Thymus (tissue), 11 donors: ENCODE measurements at regions not wholly inside any gene's neighbourhood (a gene's known extent, or its start where the extent isn't known, plus 50 kb on each side); places are given as distances from the start of the nearest gene placed in this dataset.
"Not testable (repeated sequence)": the region's sequence is repeated elsewhere in the genome, so short reads cannot be mapped to it uniquely, and the experiment has no call there.

Experiments
- DNase-seq, 9 donors: peaks; one replicate each; pipeline ENCODE4 v3.0.0-alpha.2; 2013; ENCODE audit warnings: low spot score in 9 of 9, low read depth in 6 of 9, missing footprints in 1 of 9
- H3K27ac ChIP-seq, 2 donors: one replicate each; pipeline ENCODE4 v1.5.1; 2013; ENCODE audit warnings: control low read depth in 1 of 2, low read depth in 1 of 2, low read length in 1 of 2, mild to moderate bottlenecking in 1 of 2, moderate library complexity in 1 of 2
- H3K27me3 ChIP-seq, 2 donors: one replicate each; pipeline ENCODE4 v1.5.1; 2013; ENCODE audit warnings: low read length in 1 of 2; ENCODE audit not compliant: control insufficient read depth in 2 of 2, insufficient read depth in 1 of 2
- H3K36me3 ChIP-seq, 2 donors: one replicate each; pipeline ENCODE4 v1.5.1; 2013; ENCODE audit warnings: low read length in 1 of 2, mild to moderate bottlenecking in 1 of 2, moderate library complexity in 1 of 2; ENCODE audit not compliant: control insufficient read depth in 2 of 2, insufficient read depth in 2 of 2
- H3K4me1 ChIP-seq, 2 donors: one replicate each; pipeline ENCODE4 v1.5.1; 2013; ENCODE audit warnings: low read length in 2 of 2; ENCODE audit not compliant: control insufficient read depth in 2 of 2, insufficient read depth in 2 of 2
- H3K4me3 ChIP-seq, 2 donors: one replicate each; pipeline ENCODE4 v1.5.1; 2013; ENCODE audit warnings: low read length in 2 of 2, control low read depth in 1 of 2, mild to moderate bottlenecking in 1 of 2
- H3K9me3 ChIP-seq, 2 donors: one replicate each; pipeline ENCODE4 v1.5.1; 2013; ENCODE audit warnings: low read length in 1 of 2, mild to moderate bottlenecking in 1 of 2; ENCODE audit not compliant: control insufficient read depth in 2 of 2, insufficient read depth in 1 of 2
- WGBS: extraction: QIAGEN DNeasy Blood & Tissue Kit; methylation state at CpG from one replicate; pipeline ENCODE4 v1.1.7; 2013; 5-methylcytosine and 5-hydroxymethylcytosine counted together
- donor health status: healthy.

GRCh38 chr4:55259294-55259693 lies 86.7 kb upstream of the SRD5A3 start:
- 95% methylated on average over 3 of the region's 3 CpGs for whole genome bisulfite sequencing
- H3K27ac ChIP-seq, result no peak overlapping the region
- no peak for DNase-seq

GRCh38 chr4:55269470-55269869 lies 76.6 kb upstream of the SRD5A3 start:
- no peak for DNase-seq
- no peaks in the 10 kb centered on the region for H3K9me3 ChIP-seq
- no peak overlapping the region for H3K27ac ChIP-seq
- WGBS, result 86% methylated on average over 2 of the region's 2 CpGs
- no peak overlapping the region for H3K4me3 ChIP-seq
- H3K36me3 ChIP-seq, result no peaks in the 10 kb centered on the region
- no peaks in the 10 kb centered on the region for H3K27me3 ChIP-seq
- H3K4me1 ChIP-seq, result no peaks in the 10 kb centered on the region

More at GRCh38 chr4:55259294-55259693, 86.7 kb upstream of the SRD5A3 start:
- Histone ChIP-seq H3K36me3 (no peaks in the 10 kb centered on the region), H3K4me1 (no peaks in the 10 kb centered on the region), H3K9me3 (no peaks in the 10 kb centered on the region), H3K4me3 (no peak overlapping the region), H3K27me3 (no peaks in the 10 kb centered on the region)

GRCh38 chr4:55269995-55270394 lies 76.0 kb upstream of the SRD5A3 start:
- H3K9me3 ChIP-seq, result no peaks in the 10 kb centered on the region
- 64% methylated on average over 4 of the region's 4 CpGs for WGBS
- no peak overlapping the region for H3K27ac ChIP-seq
- H3K4me3 ChIP-seq, result no peak overlapping the region
- DNase-seq, result no peak
- no peaks in the 10 kb centered on the region for H3K36me3 ChIP-seq
- H3K4me1 ChIP-seq, result no peaks in the 10 kb centered on the region
- H3K27me3 ChIP-seq, result no peaks in the 10 kb centered on the region

- Histone ChIP-seq H3K36me3 (no peaks in the 10 kb centered on the region), H3K27me3 (no peaks in the 10 kb centered on the region), H3K9me3 (no peaks in the 10 kb centered on the region), H3K27ac (no peak overlapping the region), H3K4me3 (no peak overlapping the region), H3K4me1 (no peaks in the 10 kb centered on the region)
- DNase-seq, result no peak
- WGBS, result 92% methylated on average over 2 of the region's 2 CpGs
Observed at GRCh38 chr4:55270481-55270880, 75.6 kb upstream of the SRD5A3 start.

- WGBS, result 86% methylated on average over 2 of the region's 2 CpGs
- no peak for DNase-seq
- no peaks in the 10 kb centered on the region for H3K27me3 ChIP-seq
- H3K27ac ChIP-seq, result no peak overlapping the region
- H3K36me3 ChIP-seq, result no peaks in the 10 kb centered on the region
- no peaks in the 10 kb centered on the region for H3K4me1 ChIP-seq
- H3K4me3 ChIP-seq, result no peak overlapping the region
- H3K9me3 ChIP-seq, result no peaks in the 10 kb centered on the region
Observed at GRCh38 chr4:55272102-55272501, 73.9 kb upstream of the SRD5A3 start.

- 95% methylated on average over 8 of the region's 8 CpGs for WGBS
- no peaks in the 10 kb centered on the region for H3K9me3 ChIP-seq
- no peak overlapping the region for H3K4me3 ChIP-seq
- no peaks in the 10 kb centered on the region for H3K4me1 ChIP-seq
- H3K27me3 ChIP-seq, result no peaks in the 10 kb centered on the region
- no peaks in the 10 kb centered on the region for H3K36me3 ChIP-seq
- DNase-seq, result no peak
- no peak overlapping the region for H3K27ac ChIP-seq
Observed at GRCh38 chr4:55272589-55272988, 73.5 kb upstream of the SRD5A3 start.

- H3K4me3 ChIP-seq, result no peak overlapping the region
- H3K27me3 ChIP-seq, result no peaks in the 10 kb centered on the region
- H3K9me3 ChIP-seq, result no peaks in the 10 kb centered on the region
- no peaks in the 10 kb centered on the region for H3K36me3 ChIP-seq
- no peaks in the 10 kb centered on the region for H3K4me1 ChIP-seq
- 97% methylated on average over 2 of the region's 2 CpGs for WGBS
- DNase-seq, result no peak
- no peak overlapping the region for H3K27ac ChIP-seq
Observed at GRCh38 chr4:55277011-55277410, 69.0 kb upstream of the SRD5A3 start.

- Histone ChIP-seq H3K27me3 (no peaks in the 10 kb centered on the region), H3K4me1 (no peaks in the 10 kb centered on the region), H3K4me3 (no peak overlapping the region), H3K9me3 (no peaks in the 10 kb centered on the region), H3K36me3 (no peaks in the 10 kb centered on the region), H3K27ac (no peak overlapping the region)
- WGBS, result 96% methylated on average over 1 of the region's 1 CpG
- DNase-seq, result no peak
Observed at GRCh38 chr4:55278316-55278715, 67.7 kb upstream of the SRD5A3 start.

GRCh38 chr4:55280474-55280873 lies 65.6 kb upstream of the SRD5A3 start:
- not testable (repeated sequence) for H3K36me3 ChIP-seq, DNase-seq, H3K27ac ChIP-seq, H3K4me1 ChIP-seq, H3K9me3 ChIP-seq, H3K27me3 ChIP-seq, H3K4me3 ChIP-seq
- 84% methylated on average over 7 of the region's 7 CpGs for WGBS

GRCh38 chr4:55281118-55281683 lies 64.8 kb upstream of the SRD5A3 start:
- not testable (repeated sequence) for H3K27ac ChIP-seq, H3K27me3 ChIP-seq, DNase-seq, H3K4me3 ChIP-seq, H3K9me3 ChIP-seq, H3K4me1 ChIP-seq, H3K36me3 ChIP-seq
- 79% methylated on average over 11 of the region's 11 CpGs for WGBS
